GM12872 (cell line): ENCODE measurements at regions not wholly inside any gene's neighbourhood (a gene's known extent, or its start where the extent isn't known, plus 50 kb on each side); places are given as distances from the start of the nearest gene placed in this dataset.

Source experiments
- CTCF ChIP-seq: IDR thresholded peaks from 3 replicates; pipeline ENCODE4 v1.5.1; 2011; ENCODE audit warnings: low read depth, mild to moderate bottlenecking, low read length, moderate library complexity; ENCODE audit not compliant: insufficient read depth

- TF ChIP-seq CTCF = no peak
These were observed 102.2 kb downstream of the CDC42EP3 start for GRCh38 chr2:37569131-37569823.

GRCh38 chr2:37569986-37570679, 101.3 kb downstream of the CDC42EP3 start:
- TF ChIP-seq CTCF = no peak

- no peak for TF ChIP-seq CTCF
These were observed 100.5 kb downstream of the CDC42EP3 start for GRCh38 chr2:37570773-37571586.

- no peak for TF ChIP-seq CTCF
These were observed 99.8 kb downstream of the CDC42EP3 start for GRCh38 chr2:37571587-37572136.

GRCh38 chr2:37573451-37574388, 97.7 kb downstream of the CDC42EP3 start:
- TF ChIP-seq CTCF = no peak

GRCh38 chr2:37575780-37576179, 95.7 kb downstream of the CDC42EP3 start:
- TF ChIP-seq CTCF = peak; percentile 16; the same call in 1 of the 3 replicates
